ENCODE measurements at regions not wholly inside any gene's neighbourhood (a gene's known extent, or its start where the extent isn't known, plus 50 kb on each side); places are given as distances from the start of the nearest gene placed in this dataset.
"Not testable (repeated sequence)": the region's sequence is repeated elsewhere in the genome, so short reads cannot be mapped to it uniquely, and the experiment has no call there.

GRCh38 chr1:29583727-29584126 lies 347.4 kb downstream of the PTPRU start:
- no peak for DNase-seq

GRCh38 chr1:29581256-29581655 lies 344.9 kb downstream of the PTPRU start:
- DNase-seq = no peak

DNA sequence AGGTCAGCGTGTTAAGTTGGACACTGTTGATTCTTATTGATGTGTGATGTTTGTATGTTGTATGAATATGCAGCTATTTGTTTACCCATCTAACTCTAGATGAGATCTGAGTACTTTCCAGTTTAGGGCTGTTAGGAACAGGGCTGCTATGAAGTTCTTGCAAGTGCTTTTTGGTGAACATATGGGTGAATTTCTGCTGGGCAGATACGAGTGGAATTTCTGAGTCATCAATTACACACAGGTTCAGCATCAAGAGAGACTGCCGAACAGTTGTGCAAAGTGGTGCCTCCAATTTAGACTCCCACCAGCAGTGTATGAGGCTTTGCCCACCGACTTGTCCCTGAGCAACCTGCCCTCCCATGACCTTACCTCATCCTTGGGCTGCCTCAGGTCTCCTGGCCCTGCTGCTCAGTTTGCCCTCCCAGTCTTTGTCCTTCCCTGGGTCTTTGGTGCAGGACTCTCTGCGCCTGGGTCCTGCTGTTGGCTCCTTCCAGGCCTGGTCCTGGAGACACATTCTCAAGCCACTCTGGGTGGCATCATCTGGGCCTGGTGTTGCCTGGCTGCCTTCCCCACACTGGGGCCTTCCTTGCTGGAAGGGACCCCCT lies 343.6 kb downstream of the PTPRU start:
- DNase-seq = no peak

- DNase-seq = no peak
Observed at GRCh38 chr1:29577512-29577911, 341.2 kb downstream of the PTPRU start.

GRCh38 chr1:29576510-29576909 lies 340.2 kb downstream of the PTPRU start:
- DNase-seq = no peak

DNA sequence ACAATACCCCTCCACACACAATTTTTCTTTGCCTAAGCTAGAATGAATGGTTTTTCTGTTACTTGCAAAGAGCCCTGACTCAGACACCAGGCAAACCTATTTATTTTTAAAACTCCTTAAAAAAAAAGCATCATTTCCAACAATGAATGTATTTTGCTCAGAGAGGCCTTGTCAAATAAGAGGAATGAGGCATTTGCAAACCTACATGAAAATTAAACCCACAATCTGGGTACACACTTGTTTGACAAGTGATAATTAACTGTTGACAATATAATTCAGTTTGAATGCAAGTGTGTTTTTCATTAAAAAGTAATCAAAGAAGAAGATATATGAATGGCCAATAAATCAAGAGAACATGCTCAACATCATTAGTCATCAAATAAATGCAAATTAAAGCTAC lies 339.5 kb downstream of the PTPRU start:
- DNase-seq = no peak

- DNase-seq = no peak
Observed at GRCh38 chr1:29575277-29575676, 339.0 kb downstream of the PTPRU start.

DNA sequence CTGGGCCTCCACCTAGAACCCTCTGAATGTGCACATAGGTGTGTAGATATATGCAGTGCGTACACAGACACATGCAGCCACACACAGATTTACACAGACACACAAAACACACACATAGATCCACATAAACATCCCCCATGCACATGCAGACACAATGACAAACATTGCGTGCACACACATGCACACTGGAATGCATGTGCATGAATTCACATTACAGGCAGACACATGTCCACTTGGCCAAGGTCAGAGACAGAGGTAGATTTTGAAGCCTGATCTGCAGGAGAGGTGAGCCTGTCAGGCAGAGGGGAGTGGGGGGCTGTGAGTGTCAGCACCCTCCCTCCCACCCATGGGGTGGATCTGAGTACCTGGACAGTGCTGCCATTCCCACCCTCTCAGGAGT lies 338.5 kb downstream of the PTPRU start:
- DNase-seq = no peak

DNA sequence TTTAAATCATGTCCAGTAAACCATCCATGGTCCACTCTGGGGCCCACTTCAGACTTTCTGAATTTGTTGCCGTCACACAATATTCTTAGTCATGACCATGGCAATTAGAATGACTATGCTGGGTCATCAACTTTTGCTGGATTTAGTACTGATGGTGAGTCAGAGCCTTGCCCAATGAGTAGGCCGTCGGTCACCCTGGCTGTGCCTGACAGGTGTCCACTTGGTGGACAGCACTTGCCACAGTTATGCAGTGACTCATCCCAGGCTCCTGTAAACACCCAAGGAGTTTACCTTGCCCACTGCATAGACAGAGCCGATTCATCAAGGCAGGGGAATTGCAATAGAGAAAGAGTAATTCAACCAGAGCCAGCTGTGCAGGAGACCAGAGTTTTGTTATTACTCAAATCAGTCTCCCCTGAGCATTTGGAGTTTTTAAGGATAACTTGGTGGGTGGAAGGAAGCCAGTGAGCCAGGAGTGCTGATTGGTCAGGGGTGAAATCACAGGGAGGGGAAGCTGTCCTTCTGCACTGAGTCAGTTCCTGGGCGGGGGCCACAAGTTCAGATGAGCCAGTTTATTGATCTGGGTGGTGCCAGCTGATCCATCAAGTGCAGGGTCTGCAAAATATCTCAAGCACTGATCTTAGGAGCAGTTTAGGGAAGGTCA lies 333.8 kb downstream of the PTPRU start:
- DNase-seq = no peak

GRCh38 chr1:29567257-29567656 lies 330.9 kb downstream of the PTPRU start:
- no peak for DNase-seq

DNA sequence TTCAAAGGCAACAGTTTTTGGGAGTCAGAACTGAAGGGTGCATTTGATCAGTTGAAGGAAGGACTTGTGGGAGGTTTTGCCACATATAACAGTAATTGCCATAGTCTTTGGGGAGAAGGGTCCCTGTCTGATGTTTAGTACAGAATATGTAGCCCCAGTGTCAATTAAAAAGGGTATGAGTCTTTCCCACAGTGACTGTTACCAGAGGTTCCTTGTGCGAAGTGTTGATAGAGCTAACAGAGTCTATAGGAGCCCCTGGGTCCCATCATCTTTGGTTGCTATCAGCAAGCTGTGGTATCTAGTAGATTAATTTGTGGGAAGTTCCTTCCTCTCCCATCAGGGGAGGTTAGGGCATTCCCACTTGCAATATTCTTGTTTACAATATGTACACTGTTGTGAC lies 329.2 kb downstream of the PTPRU start:
- DNase-seq = no peak

DNA sequence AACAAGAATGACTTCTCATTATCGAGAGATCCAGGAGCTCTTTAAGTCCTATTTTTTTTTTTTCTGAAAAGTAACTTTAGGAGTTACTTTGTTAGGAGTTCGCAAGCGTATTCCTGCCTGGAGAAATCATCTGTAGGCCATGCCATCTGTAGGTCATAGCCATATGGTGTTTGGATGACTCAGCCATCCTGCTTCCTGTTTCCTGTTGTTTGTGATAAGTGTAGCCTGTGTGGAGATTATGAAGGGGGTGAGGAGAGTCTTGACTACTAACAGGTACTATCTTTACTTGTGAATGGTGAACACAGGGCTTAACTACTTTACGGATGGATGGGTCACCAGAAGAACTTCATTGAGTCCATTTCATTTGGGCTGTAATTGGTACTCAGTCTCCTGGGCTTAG lies 327.2 kb downstream of the PTPRU start:
- DNase-seq = no peak

GRCh38 chr1:29563092-29563491 lies 326.8 kb downstream of the PTPRU start:
- no peak for DNase-seq

DNA sequence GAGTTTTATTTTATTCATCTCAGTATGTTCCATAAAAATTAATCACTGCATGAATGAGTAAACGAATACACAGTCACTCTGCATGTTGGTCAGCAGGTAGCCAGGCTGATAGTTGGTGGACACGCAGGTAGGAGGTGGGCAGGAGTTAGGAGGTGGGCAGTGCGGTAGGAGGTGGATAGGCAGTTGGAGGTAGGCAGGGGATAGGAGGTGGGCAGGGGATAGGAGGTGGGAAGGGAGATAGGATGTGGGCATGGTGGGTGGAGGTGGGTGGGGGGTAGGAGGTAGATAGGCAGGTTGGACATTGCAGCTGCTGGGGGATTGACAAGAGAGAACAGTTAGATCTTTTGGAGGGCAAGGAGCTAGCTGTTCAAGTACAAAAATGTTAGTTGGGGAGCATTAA lies 322.7 kb downstream of the PTPRU start:
- no peak for DNase-seq

DNA sequence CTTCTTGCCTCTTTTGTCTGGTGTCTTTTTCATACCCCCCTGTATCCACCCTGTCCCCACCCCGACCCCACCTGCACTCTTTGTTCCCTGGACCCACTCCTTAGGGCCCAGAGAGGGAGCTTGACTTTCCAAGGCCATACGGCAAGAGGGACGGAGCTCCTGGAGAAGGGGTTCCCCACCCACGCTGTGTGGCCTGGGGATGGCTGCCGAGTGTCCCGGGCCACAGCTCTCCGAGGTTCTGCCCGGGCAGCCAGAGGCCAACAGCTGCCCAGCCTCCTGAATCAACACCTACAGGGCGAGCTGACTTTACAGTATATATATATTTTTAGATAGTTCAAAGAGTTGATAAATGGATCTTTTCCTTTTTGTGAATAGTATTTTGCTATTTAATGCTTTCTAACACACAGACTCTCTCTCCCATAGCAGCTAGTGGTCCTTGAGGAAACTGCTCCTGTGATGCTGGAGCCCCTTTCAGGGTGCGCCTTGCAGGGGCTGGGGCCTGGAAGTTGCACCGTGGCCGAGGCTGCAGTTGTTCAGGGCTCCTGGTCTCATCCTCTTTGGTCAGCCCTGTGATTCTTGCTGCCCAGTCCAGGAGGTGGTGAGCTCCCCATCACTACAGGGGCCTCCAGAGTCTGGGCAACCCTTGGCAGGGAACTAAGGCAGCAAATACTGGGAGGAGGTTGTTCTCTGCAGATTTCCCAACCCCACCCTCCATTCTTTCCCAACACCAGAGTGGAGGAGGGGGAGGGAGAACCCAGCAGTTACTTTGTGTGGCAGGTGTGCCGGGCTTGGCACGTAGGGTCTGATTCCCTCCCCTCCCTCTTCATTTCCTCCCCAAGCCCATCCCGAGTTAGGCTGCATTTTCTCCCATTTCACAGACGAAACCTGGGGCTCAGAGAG lies 321.6 kb downstream of the PTPRU start:
- no peak for DNase-seq

GRCh38 chr1:29557066-29557465 lies 320.7 kb downstream of the PTPRU start:
- no peak for DNase-seq

DNA sequence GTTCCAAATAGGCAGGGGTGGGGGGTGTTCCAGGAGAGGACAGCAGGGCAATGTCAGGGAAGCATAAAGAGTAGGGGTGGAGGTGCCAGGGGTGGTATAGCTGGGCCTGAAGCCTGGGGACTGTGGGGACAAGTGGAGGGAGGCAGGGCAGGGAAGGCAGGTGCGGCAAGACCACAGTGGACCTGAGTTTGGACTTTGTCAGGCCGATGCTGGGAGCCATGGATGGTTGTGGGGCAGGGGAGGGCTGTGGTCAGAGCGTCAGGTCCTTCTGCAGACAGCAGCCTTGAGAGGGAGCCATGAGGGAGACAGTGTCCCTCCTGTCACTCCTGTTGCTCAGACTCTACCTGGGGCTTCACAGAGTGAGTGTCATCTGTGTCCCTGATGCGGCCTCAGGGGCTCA lies 320.3 kb downstream of the PTPRU start:
- no peak for DNase-seq

GRCh38 chr1:29555043-29555620 lies 318.8 kb downstream of the PTPRU start:
- no peak for DNase-seq

- no peak for DNase-seq
Observed at GRCh38 chr1:29554208-29554778, 318.0 kb downstream of the PTPRU start.

GRCh38 chr1:29551123-29551936 lies 315.0 kb downstream of the PTPRU start:
- no peak for DNase-seq

DNA sequence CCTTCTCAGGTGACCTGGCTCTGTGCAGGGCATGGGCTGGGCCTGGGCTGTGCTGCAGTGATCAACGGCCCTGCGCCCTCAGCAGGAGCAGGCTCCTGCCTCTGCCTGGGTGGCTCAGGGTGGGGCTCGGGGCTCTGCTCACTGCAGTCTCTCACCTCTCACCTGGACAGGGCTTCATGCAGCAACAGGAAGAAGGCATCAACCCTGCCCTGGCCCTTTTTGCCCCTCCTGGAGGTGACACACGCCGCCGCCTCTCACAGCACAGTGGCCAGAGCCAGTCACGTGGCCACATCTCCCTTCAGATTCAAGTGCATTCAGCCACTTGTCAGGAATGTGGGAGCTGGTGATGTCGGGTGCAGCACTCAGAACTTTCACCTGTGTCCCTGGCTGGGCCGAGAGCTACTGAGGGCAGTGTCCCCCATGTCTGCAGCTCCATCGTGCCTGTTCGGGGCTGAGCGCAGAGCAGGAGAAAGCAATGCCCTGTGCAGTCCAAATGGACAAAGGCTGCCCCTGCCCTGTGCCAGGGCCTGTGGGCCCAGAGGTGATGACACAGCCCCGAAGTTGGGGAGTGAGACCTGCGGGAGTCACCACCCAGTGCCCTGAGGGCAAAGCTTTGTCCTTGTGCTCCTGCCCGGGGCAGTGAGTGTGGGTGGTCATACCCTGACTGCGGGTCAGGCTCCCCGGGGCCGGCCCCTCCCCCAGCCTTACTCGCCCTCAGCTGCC lies 314.0 kb downstream of the PTPRU start:
- no peak for DNase-seq

DNA sequence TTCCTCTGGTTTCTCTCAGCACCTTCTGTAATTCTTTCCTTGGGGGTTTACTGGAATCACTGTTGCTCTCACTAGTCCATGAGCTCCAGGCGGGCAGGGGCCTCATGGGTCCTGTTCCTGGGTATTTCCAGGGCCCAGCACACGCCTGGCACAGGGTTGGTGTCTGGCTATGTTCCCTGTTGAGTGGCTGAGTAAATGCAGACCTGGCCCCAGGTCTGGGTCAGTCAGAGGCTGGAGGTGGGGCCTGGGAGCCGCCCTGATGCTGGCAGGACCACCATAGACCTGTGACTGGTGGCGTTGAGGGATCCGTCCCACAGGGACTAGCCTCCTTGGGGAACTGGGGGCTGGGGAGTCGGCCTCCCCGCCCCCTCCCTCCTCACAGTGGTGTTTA lies 313.4 kb downstream of the PTPRU start:
- DNase-seq = not testable (repeated sequence)
